ENCODE measurements at regions not wholly inside any gene's neighbourhood (a gene's known extent, or its start where the extent isn't known, plus 50 kb on each side); places are given as distances from the start of the nearest gene placed in this dataset.
A peak's percentile ranks its signal among the peaks of the same experiment; 100 is the strongest.

DNA sequence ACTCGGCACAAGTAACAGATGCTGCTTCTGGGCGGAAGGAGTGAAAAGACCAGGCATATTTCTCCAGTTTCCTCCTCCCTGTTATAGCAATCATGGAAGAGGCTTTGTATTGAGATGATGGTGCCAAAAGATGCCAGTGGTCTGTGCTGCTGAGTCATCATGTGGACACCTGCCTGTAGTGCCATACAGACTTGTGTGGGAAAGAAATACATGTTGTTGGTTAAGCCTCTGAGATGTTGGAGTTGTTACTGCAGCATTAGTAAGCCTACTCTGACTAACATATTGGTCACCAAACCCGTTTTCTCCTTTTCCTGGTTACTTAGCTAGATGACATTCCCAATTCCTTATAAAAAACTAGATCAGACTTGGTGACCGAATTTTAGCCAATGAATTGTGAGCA lies 356.9 kb downstream of the ZNF521 start:
- DNase-seq, result no peak

DNA sequence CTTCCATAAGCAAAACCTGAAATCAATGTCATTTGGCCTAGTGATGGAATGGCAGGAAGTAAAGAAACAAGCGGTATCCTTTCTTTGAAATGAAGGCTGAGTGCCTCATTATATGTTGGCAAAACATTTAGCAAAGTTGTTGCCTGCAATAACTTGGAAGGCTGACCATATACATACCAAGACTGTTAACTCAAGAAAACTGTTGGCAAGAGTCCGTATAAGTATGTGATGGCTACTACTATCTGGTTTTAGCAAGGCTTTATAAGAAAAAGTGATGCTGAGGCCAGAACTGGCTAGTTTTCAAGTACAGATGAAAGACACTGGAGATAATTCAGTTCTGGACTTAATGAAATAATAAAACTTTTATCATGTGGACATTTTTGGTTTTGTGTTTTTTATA lies 356.2 kb downstream of the ZNF521 start:
- no peak for DNase-seq

DNA sequence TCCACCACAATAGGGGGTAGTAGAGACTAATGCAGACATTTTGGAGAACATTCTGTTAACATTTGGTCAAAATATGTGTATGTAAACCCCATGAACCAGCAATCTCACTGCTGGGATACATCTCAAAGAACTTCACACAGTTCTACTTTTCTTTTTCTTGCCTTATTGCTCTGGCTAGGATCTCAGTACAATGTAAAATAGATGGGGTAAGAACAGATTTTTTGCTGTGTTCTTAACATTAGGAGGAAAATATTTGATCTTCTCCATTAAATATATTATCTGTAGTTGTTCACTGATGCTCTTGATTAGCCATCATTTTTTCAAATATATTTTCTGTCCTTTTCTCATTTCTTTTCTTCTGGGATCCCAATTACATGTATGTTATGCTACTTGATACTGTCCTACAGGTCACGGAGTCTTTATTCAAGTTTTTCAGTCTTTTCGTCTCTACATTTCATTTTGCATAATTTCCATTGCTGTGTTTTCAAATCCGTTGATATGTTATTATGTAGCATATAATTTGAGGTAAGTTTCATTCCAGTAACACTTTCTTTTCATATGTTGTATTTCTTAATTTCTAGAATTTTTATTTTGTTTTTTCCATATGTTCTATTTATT lies 352.2 kb downstream of the ZNF521 start:
- DNase-seq, result no peak

DNA sequence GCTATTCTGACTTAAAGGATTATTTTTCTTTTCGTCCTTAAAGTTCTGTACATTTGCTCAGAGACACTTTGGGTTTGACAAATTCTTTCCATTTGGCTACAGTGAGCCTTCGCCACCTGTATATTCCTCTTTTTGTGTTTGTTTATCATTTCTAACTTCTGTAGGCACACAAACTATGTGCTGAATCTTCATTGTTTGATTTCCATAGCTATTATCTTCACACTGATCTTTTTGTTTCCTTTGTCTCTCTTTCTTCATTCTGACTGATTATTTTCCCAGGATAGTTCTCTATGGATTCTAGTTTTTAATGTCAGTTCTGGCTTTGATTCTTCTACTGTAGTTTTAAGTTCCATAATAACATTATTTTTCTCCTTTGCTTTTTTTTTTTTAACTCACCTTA lies 350.2 kb downstream of the ZNF521 start:
- no peak for DNase-seq

DNA sequence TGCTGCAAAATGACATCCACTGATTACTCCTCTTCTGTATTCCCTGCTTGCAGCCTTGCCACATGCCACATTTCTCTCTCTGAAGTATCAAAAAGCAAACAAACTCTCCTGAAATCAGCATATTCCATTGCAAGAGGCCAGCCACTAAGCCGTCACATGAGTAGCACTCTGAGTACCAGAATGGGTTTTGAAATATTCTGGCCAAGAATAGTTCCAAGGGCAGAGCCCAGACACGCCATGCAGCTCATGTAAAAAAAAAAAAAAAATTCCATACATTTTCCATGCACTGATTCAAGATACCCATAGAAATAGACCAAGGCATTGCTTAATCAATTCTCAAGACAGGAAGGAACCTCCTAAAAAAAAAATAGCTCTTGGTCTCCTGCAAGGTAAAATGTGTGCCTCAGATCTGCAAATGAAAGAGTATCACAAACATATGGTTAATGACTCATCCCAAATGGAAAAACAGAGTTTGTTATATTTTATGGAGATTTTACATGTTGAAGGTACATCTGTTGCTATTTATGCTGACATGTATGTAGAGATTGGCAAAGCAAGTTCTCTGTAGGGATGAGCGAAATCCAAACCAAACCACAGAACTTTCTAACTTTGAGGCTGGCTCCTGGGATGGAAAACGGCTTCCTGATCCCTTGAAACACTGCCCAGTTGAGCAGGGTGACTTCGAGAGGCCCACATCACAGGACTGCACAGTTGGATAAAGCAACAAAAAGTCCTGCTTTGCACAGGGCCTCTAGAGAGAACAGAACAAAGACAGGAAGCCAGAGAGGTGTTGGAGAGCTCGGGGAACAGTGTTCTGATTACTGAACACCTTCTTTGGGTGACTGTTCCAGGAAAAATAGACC lies 346.2 kb downstream of the ZNF521 start:
- DNase-seq, result peak; percentile 87

DNA sequence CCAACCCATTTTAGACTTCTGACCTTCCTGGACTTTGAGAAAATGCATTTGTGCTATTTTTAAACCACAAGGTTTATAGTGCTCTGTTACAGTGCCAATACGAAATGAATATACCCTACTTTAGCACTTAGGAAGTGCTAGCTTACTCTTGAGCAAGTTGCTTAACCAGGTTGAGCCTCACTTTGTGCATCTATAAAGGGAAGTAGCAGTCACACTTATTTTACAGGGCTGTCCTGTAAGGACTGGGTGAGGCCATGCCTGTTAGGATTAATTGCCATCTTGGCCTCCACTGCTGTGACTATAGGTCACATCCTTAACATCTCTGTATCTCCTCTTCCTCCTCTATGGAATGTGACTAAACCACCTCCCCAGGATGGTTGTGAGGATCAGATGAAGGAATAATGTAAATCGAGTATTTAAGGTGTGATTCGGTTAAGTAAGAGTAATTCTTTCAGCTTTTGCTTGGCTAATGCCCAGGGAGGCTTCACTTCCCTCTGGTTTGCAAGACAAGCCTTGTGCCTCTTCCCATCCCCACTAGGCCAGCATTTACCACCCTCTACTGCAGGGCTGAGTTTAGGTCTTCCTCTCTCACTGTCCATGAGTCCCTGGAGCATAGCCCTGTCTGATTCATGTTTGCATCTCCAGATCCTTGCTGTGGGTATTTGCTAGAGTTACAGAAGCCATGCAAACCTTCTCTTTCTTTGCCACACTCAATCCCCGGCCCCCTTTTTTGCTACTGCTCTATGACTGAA lies 341.2 kb downstream of the ZNF521 start:
- DNase-seq, result no peak

Measured in left hindlimb (tissue), 1 donor.